ENCODE measurements at regions not wholly inside any gene's neighbourhood (a gene's known extent, or its start where the extent isn't known, plus 50 kb on each side); places are given as distances from the start of the nearest gene placed in this dataset.

DNA sequence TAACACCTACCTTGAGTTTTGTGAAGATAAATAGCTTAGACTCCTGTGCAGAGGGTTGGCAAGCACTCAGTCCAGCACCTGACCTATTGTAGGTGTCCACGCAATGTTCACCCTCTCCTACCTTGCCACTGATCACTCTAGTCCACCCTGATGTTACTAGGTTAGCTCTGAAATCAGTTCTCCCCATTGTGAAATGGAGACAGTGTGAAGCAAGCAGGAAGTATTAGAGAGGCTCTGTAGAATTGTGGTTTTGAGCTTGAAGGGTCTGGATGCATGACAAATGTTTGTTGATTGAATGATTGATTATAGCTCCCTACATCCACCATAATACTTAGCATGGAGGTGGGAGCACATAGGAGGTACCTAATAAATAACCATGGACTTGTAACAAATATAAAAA lies 199.7 kb downstream of the RPLP1 start:
- POLR2A ChIA-PET, result no interaction called here
- CTCF ChIA-PET, result no interaction called here
- TF ChIP-seq ARNT (IDR thresholded peaks at IDR 0.05) (no peak), SP1 (IDR thresholded peaks at IDR 0.05) (no peak), L3MBTL2 (conservative IDR thresholded peaks at IDR 0.05) (no peak), ZNF384 (IDR thresholded peaks at IDR 0.05) (no peak), LEF1 (IDR thresholded peaks at IDR 0.05; ENCODE audit: borderline replicate concordance) (no peak), NFRKB (IDR thresholded peaks at IDR 0.05) (no peak), TARDBP (IDR thresholded peaks at IDR 0.05) (no peak), FOXA1 (IDR thresholded peaks at IDR 0.05) (no peak), BHLHE40 (IDR thresholded peaks at IDR 0.05; ENCODE audit: borderline replicate concordance) (no peak), CTBP1 (IDR thresholded peaks at IDR 0.05; ENCODE audit: borderline replicate concordance) (no peak), ELF4 (IDR thresholded peaks at IDR 0.05) (no peak), FOXK2 (IDR thresholded peaks at IDR 0.05) (no peak), HDGF (IDR thresholded peaks at IDR 0.05; ENCODE audit: borderline replicate concordance) (no peak), SUZ12 (IDR thresholded peaks at IDR 0.05) (no peak), FOXM1 (IDR thresholded peaks at IDR 0.05; ENCODE audit: borderline replicate concordance) (no peak)
- TF ChIP-seq, protein P1, sequence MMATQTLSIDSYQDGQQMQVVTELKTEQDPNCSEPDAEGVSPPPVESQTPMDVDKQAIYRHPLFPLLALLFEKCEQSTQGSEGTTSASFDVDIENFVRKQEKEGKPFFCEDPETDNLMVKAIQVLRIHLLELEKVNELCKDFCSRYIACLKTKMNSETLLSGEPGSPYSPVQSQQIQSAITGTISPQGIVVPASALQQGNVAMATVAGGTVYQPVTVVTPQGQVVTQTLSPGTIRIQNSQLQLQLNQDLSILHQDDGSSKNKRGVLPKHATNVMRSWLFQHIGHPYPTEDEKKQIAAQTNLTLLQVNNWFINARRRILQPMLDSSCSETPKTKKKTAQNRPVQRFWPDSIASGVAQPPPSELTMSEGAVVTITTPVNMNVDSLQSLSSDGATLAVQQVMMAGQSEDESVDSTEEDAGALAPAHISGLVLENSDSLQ (IDR thresholded peaks at IDR 0.05), result no peak
- no peak for DNase-seq (ENCODE audit: extremely low spot score)

DNA sequence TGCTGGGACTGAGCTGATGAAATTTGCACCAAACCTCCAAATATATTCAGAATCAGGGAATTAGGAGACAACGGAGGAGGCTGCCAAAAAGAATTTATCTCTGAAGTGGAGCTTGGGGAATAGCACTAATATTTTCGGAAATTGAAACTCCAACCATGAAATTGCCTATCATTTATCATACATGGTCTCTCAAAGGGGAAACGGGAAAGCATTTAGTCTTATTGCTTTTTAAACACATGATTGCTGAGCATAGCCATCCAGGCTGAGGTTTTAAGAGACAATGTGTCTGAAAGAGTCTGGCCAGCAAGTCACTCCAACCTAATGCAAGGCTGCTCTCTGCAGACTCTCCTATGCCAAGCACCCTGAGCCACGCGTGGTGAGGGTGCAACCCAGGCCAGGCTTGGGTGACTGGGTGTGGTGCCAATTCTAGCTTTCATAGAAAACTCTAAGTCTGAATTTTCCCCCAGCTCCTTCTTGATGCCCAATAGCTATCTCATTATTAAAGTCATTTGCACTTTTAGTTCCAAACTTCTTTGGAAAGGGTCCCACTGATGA lies 200.2 kb downstream of the RPLP1 start:
- DNase-seq (ENCODE audit: extremely low spot score), result no peak
- TF ChIP-seq FOXM1 (IDR thresholded peaks at IDR 0.05; ENCODE audit: borderline replicate concordance), result no peak
- TF ChIP-seq L3MBTL2 (conservative IDR thresholded peaks at IDR 0.05), result no peak
- no peak for TF ChIP-seq HDGF (IDR thresholded peaks at IDR 0.05; ENCODE audit: borderline replicate concordance)
- TF ChIP-seq, protein P1 (IDR thresholded peaks at IDR 0.05), result no peak
- POLR2A ChIA-PET, result no interaction called here
- CTCF ChIA-PET, result no interaction called here

DNA sequence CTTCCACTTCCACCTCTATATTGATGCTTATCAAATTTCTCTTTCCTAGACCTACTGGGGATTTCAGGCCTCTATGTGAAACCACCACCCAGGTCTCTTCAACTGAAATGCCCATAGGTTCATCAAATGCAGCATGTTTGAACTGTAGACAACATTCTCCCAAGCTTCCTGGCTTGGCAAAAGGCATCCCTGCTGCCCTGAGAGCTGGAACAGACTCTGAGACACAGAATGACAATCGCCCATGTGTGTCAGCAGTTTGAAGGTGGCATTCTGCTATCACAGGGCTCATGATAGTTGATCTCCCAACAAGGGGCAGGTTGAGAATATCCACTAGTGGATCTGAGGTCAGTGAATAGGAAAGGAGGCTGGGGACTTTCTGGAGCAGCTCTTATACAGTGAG lies 200.7 kb downstream of the RPLP1 start:
- TF ChIP-seq LEF1 (IDR thresholded peaks at IDR 0.05; ENCODE audit: borderline replicate concordance), result no peak
- no peak for TF ChIP-seq ARNT (IDR thresholded peaks at IDR 0.05)
- TF ChIP-seq L3MBTL2 (conservative IDR thresholded peaks at IDR 0.05), result no peak
- TF ChIP-seq BHLHE40 (IDR thresholded peaks at IDR 0.05; ENCODE audit: borderline replicate concordance), result no peak
- no peak for TF ChIP-seq TARDBP (IDR thresholded peaks at IDR 0.05)
- TF ChIP-seq SP1 (IDR thresholded peaks at IDR 0.05), result no peak
- no peak for TF ChIP-seq HDGF (IDR thresholded peaks at IDR 0.05; ENCODE audit: borderline replicate concordance)
- no peak for TF ChIP-seq ZNF384 (IDR thresholded peaks at IDR 0.05)
- no peak for TF ChIP-seq FOXA1 (IDR thresholded peaks at IDR 0.05)
- TF ChIP-seq, protein P1 (IDR thresholded peaks at IDR 0.05), result no peak
- ChIA-PET CTCF (no interaction called here), POLR2A (no interaction called here)
- DNase-seq (ENCODE audit: extremely low spot score), result no peak

DNA sequence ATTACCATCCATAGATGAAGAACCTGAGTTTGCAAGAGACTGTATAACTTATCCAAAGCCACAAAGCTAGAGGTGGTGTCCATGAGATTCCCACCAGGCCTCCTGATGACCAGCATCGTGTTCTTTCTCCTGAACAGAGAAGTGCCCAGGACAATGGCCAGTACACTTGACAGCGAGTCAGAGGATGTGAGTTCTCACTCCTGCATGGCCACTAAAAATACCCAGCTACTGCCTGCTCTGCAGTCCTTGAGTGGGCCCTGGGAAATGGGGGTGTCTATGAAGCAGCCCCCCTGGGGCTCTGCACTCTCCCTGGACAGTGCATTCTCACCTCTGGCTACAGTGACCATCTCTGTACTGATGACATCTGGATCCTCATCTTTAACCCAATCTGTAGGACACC lies 201.2 kb downstream of the RPLP1 start:
- CTCF ChIA-PET, result interaction anchor here (0.5 kb wide), 1 partner anchor 731 kb away, joined by 3 read pairs; no protein-coding TSS in a partner anchor
- DNase-seq (ENCODE audit: extremely low spot score), result no peak
- POLR2A ChIA-PET, result no interaction called here
- TF ChIP-seq L3MBTL2 (conservative IDR thresholded peaks at IDR 0.05) (no peak), CTBP1 (IDR thresholded peaks at IDR 0.05; ENCODE audit: borderline replicate concordance) (no peak), ELF4 (IDR thresholded peaks at IDR 0.05) (no peak), FOXK2 (IDR thresholded peaks at IDR 0.05) (no peak), HDGF (IDR thresholded peaks at IDR 0.05; ENCODE audit: borderline replicate concordance) (no peak), NFRKB (IDR thresholded peaks at IDR 0.05) (no peak), ARNT (IDR thresholded peaks at IDR 0.05) (no peak), TARDBP (IDR thresholded peaks at IDR 0.05) (no peak), SUZ12 (IDR thresholded peaks at IDR 0.05) (no peak), FOXM1 (IDR thresholded peaks at IDR 0.05; ENCODE audit: borderline replicate concordance) (no peak), BHLHE40 (IDR thresholded peaks at IDR 0.05; ENCODE audit: borderline replicate concordance) (no peak), ZNF384 (IDR thresholded peaks at IDR 0.05) (no peak)
- TF ChIP-seq, protein P1 (IDR thresholded peaks at IDR 0.05), result no peak

DNA sequence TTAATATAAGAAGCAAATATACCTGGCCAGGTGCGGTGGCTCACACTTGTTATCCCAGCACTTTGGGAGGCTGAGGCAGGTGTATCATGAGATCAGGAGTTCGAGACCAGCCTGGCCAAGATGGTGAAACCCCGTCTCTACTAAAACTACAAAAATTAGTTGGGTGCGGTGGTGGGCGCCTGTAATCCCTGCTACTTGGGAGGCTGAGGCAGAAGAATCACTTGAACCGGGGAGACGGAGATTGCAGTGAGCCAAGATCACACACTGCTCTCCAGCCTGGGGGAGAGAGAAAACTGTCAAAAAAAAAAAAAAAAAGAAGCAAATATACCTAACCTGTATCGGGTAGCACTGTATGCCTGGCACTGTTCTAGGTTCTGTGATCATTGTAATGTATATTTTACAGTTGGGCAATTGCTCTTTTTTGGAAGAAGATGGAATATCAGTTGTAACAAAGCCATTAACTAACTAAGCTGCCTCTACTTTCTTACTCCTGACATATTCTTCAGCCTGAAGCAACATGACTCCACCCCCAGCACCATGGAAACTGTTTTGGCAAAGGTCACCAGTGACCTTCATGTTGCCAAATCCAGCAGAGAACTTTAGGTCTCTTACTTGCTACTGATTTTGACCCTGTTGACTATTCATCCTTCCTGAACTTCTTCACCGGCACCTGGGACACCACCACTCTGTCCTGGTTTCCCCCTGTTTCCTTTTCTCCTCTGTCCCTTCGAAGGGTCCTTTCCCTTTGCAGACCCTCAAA lies 203.8 kb downstream of the RPLP1 start:
- no peak for DNase-seq (ENCODE audit: extremely low spot score)
- POLR2A ChIA-PET, result no interaction called here
- TF ChIP-seq ZNF384 (IDR thresholded peaks at IDR 0.05) (no peak), FOXM1 (IDR thresholded peaks at IDR 0.05; ENCODE audit: borderline replicate concordance) (no peak), FOXK2 (IDR thresholded peaks at IDR 0.05) (no peak), NFRKB (IDR thresholded peaks at IDR 0.05) (no peak), BHLHE40 (IDR thresholded peaks at IDR 0.05; ENCODE audit: borderline replicate concordance) (no peak), HDGF (IDR thresholded peaks at IDR 0.05; ENCODE audit: borderline replicate concordance) (no peak), SUZ12 (IDR thresholded peaks at IDR 0.05) (no peak)
- CTCF ChIA-PET, result interaction anchor here (0.7 kb wide), 1 partner anchor 1297 kb away, joined by 3 read pairs; no protein-coding TSS in a partner anchor

All from HEK293T (cell line).